ENCODE measurements at regions not wholly inside any gene's neighbourhood (a gene's known extent, or its start where the extent isn't known, plus 50 kb on each side); places are given as distances from the start of the nearest gene placed in this dataset.

- ATAC-seq = no peak
These were observed 83.2 kb upstream of the PWP1 start for GRCh38 chr12:107602446-107602845.

DNA sequence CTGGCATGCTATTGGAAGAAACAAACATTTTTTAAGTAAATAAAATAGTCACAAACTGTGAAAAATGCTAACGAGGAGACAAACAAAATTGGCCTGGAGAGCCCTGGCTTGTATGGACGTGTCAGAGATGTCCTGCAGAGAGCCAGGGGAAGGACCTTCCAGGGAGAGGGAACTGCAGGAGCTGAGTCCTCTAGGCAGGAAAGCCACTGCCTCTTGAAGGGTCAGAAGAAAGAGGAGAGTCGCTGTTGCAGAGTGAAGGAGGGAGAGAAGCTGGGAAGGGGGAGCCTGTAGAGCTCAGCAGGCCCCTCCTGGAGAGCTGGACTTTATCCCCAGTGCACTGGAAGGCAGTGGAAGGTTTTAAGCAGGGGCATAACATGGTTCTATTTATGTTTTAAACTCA, 80.3 kb upstream of the PWP1 start:
- TF ChIP-seq ESRRG (CRISPR knock-in tag; IDR thresholded peaks at IDR 0.05) (no peak), OSR1 (CRISPR knock-in tag; IDR thresholded peaks at IDR 0.05) (no peak), ZFP30 (CRISPR knock-in tag; IDR thresholded peaks at IDR 0.05) (no peak), ZC3H10 (CRISPR knock-in tag; IDR thresholded peaks at IDR 0.05) (no peak), SNAI2 (CRISPR knock-in tag; IDR thresholded peaks at IDR 0.05) (no peak), TOX (CRISPR knock-in tag; IDR thresholded peaks at IDR 0.05; ENCODE audit: borderline replicate concordance) (no peak), ISL1 (CRISPR knock-in tag; IDR thresholded peaks at IDR 0.05) (no peak), TCF4 (CRISPR knock-in tag; IDR thresholded peaks at IDR 0.05; ENCODE audit: borderline replicate concordance) (no peak), PPARA (CRISPR knock-in tag; IDR thresholded peaks at IDR 0.05; ENCODE audit: borderline replicate concordance) (no peak), ZNF565 (CRISPR knock-in tag; conservative IDR thresholded peaks at IDR 0.05; ENCODE audit: low read depth) (no peak), ZNF8 (CRISPR knock-in tag; IDR thresholded peaks at IDR 0.05) (no peak), ZFP3 (CRISPR knock-in tag; IDR thresholded peaks at IDR 0.05) (no peak), GLIS3 (CRISPR knock-in tag; IDR thresholded peaks at IDR 0.05) (no peak)
- TF ChIP-seq, protein P1, sequence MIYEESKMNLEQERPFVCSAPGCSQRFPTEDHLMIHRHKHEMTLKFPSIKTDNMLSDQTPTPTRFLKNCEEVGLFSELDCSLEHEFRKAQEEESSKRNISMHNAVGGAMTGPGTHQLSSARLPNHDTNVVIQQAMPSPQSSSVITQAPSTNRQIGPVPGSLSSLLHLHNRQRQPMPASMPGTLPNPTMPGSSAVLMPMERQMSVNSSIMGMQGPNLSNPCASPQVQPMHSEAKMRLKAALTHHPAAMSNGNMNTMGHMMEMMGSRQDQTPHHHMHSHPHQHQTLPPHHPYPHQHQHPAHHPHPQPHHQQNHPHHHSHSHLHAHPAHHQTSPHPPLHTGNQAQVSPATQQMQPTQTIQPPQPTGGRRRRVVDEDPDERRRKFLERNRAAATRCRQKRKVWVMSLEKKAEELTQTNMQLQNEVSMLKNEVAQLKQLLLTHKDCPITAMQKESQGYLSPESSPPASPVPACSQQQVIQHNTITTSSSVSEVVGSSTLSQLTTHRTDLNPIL (CRISPR knock-in tag; IDR thresholded peaks at IDR 0.05; ENCODE audit: low read depth) = no peak
- TF ChIP-seq, protein P2, sequence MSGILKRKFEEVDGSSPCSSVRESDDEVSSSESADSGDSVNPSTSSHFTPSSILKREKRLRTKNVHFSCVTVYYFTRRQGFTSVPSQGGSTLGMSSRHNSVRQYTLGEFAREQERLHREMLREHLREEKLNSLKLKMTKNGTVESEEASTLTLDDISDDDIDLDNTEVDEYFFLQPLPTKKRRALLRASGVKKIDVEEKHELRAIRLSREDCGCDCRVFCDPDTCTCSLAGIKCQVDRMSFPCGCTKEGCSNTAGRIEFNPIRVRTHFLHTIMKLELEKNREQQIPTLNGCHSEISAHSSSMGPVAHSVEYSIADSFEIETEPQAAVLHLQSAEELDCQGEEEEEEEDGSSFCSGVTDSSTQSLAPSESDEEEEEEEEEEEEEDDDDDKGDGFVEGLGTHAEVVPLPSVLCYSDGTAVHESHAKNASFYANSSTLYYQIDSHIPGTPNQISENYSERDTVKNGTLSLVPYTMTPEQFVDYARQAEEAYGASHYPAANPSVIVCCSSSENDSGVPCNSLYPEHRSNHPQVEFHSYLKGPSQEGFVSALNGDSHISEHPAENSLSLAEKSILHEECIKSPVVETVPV (CRISPR knock-in tag; IDR thresholded peaks at IDR 0.05) = no peak
- TF ChIP-seq, protein P3, sequence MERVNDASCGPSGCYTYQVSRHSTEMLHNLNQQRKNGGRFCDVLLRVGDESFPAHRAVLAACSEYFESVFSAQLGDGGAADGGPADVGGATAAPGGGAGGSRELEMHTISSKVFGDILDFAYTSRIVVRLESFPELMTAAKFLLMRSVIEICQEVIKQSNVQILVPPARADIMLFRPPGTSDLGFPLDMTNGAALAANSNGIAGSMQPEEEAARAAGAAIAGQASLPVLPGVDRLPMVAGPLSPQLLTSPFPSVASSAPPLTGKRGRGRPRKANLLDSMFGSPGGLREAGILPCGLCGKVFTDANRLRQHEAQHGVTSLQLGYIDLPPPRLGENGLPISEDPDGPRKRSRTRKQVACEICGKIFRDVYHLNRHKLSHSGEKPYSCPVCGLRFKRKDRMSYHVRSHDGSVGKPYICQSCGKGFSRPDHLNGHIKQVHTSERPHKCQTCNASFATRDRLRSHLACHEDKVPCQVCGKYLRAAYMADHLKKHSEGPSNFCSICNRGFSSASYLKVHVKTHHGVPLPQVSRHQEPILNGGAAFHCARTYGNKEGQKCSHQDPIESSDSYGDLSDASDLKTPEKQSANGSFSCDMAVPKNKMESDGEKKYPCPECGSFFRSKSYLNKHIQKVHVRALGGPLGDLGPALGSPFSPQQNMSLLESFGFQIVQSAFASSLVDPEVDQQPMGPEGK (CRISPR knock-in tag; IDR thresholded peaks at IDR 0.05; ENCODE audit: borderline replicate concordance) = no peak
- no peak for ATAC-seq

More at GRCh38 chr12:107602446-107602845, 83.2 kb upstream of the PWP1 start:
- TF ChIP-seq ZC3H10 (CRISPR knock-in tag; IDR thresholded peaks at IDR 0.05) (no peak), CSDC2 (CRISPR knock-in tag; IDR thresholded peaks at IDR 0.05) (no peak), ZFP30 (CRISPR knock-in tag; IDR thresholded peaks at IDR 0.05) (no peak), RARB (CRISPR knock-in tag; IDR thresholded peaks at IDR 0.05) (no peak), ESRRG (CRISPR knock-in tag; IDR thresholded peaks at IDR 0.05) (no peak), GLIS3 (CRISPR knock-in tag; IDR thresholded peaks at IDR 0.05) (no peak), ARNTL (CRISPR knock-in tag; IDR thresholded peaks at IDR 0.05; ENCODE audit: borderline replicate concordance, low read depth) (no peak), BACH2 (CRISPR knock-in tag; IDR thresholded peaks at IDR 0.05; ENCODE audit: borderline replicate concordance) (no peak), ISL1 (CRISPR knock-in tag; IDR thresholded peaks at IDR 0.05) (no peak), OSR1 (CRISPR knock-in tag; IDR thresholded peaks at IDR 0.05) (no peak), TSHZ2 (CRISPR knock-in tag; IDR thresholded peaks at IDR 0.05) (no peak), TCF4 (CRISPR knock-in tag; IDR thresholded peaks at IDR 0.05; ENCODE audit: borderline replicate concordance) (no peak)
- TF ChIP-seq, protein P1 (CRISPR knock-in tag; IDR thresholded peaks at IDR 0.05; ENCODE audit: low read depth) = no peak
- TF ChIP-seq, protein P4, sequence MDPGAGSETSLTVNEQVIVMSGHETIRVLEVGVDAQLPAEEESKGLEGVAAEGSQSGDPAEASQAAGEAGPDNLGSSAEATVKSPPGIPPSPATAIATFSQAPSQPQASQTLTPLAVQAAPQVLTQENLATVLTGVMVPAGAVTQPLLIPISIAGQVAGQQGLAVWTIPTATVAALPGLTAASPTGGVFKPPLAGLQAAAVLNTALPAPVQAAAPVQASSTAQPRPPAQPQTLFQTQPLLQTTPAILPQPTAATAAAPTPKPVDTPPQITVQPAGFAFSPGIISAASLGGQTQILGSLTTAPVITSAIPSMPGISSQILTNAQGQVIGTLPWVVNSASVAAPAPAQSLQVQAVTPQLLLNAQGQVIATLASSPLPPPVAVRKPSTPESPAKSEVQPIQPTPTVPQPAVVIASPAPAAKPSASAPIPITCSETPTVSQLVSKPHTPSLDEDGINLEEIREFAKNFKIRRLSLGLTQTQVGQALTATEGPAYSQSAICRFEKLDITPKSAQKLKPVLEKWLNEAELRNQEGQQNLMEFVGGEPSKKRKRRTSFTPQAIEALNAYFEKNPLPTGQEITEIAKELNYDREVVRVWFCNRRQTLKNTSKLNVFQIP (CRISPR knock-in tag; IDR thresholded peaks at IDR 0.05; ENCODE audit: borderline replicate concordance, low read depth) = no peak
